HCT116 (cell line): ENCODE measurements at regions not wholly inside any gene's neighbourhood (a gene's known extent, or its start where the extent isn't known, plus 50 kb on each side); places are given as distances from the start of the nearest gene placed in this dataset.

Experiments
- ATAC-seq: fragments of 200-7000 bp; cut with Tn5 transposase; 2 replicates; pipeline ENCODE4 v1.9.1; 2020; ENCODE audit warnings: mild to moderate bottlenecking, moderate library complexity
- BruUV-seq: library from RNA; stranded (reverse); fragments of 400-500 nt; replicated peaks from 2 replicates; lab custom pipeline; 2021; lab: Mats Ljungman, UMichigan
- CTCF ChIA-PET: fragments of 300-600 bp; sonication (Branson Sonifier 250); formaldehyde crosslinking; loops from one replicate; lab custom pipeline; 2021; ENCODE audit warnings: antibody characterized with exemption; lab: Charles Lee
- POLR2A ChIA-PET: fragments of 300-600, 350-600 bp; sonication (Branson Sonifier 250); formaldehyde crosslinking; loops from one replicate; lab custom pipeline; 2021; ENCODE audit warnings: antibody characterized with exemption; lab: Charles Lee
- RAD21 ChIA-PET, 2 experiments: fragments of 300-600 bp; sonication (Branson Sonifier 250); formaldehyde crosslinking; loops; one replicate each; lab custom pipeline; 2023; ENCODE audit warnings: low total read pairs in 2 of 2; ENCODE audit not compliant: uncharacterized antibody in 2 of 2, unreplicated experiment in 2 of 2, low non-redundant PET in 1 of 2; lab: Charles Lee
- DNase-seq: peaks from one replicate; pipeline ENCODE4 v3.0.0-alpha.2; 2010; ENCODE audit warnings: low read depth, low spot score
- H2AFZ ChIP-seq: fragments of 200-600 bp; shearing (Covaris generic), sonication (generic); 2 replicates; pipeline ENCODE4 v1.6.1; 2017; ENCODE audit warnings: low read depth, mixed run types, mixed read lengths, antibody characterized with exemption, low read length; ENCODE audit not compliant: poor library complexity, severe bottlenecking
- H3K27ac ChIP-seq: 2 replicates; pipeline ENCODE4 v1.5.1; 2012; ENCODE audit warnings: low read depth, low read length
- H3K27me3 ChIP-seq: fragments of 200-600 bp; sonication (generic); 2 replicates; pipeline ENCODE4 v1.6.1; 2016; ENCODE audit warnings: mixed run types, low read length, mixed read lengths; ENCODE audit not compliant: insufficient read depth
- H3K36me3 ChIP-seq, 2 experiments: fragments of 200-500 bp in 1 of 2; fragments of 200-600 bp in 1 of 2; sonication (Bioruptor generic) in 1 of 2; sonication (generic) in 1 of 2; 2 replicates each; pipeline versions ENCODE4 v1.5.1 to v1.6.1; 2014 to 2016; ENCODE audit warnings: low read length in 2 of 2, inconsistent platforms in 1 of 2, mixed read lengths in 1 of 2, mixed run types in 1 of 2; ENCODE audit not compliant: insufficient read depth in 2 of 2, control insufficient read depth in 1 of 2
- H3K4me1 ChIP-seq, 2 experiments: fragments of 200-600 bp in 1 of 2; sonication (generic) in 1 of 2; 2 replicates each; pipeline versions ENCODE4 v1.5.1 to v1.6.1; 2012 to 2017; ENCODE audit warnings: low read length in 2 of 2, inconsistent platforms in 1 of 2, mild to moderate bottlenecking in 1 of 2, mixed read lengths in 1 of 2, mixed run types in 1 of 2, moderate library complexity in 1 of 2; ENCODE audit not compliant: insufficient read depth in 2 of 2, control insufficient read depth in 1 of 2
- H3K4me2 ChIP-seq: fragments of 200-600 bp; sonication (generic); 2 replicates; pipeline ENCODE4 v1.6.1; 2017; ENCODE audit warnings: mixed run types, low read length, mixed read lengths
- H3K4me3 ChIP-seq, 2 experiments: fragments of 200-600 bp in 1 of 2; sonication (generic) in 1 of 2; replicated peaks in 1 of 2; 2 replicates each; pipeline ENCODE4 v1.5.1; 2011 to 2016; ENCODE audit warnings: low read length in 2 of 2, control low read depth in 1 of 2, low read depth in 1 of 2, mild to moderate bottlenecking in 1 of 2, mixed read lengths in 1 of 2, mixed run types in 1 of 2
- H3K79me2 ChIP-seq: fragments of 200-600 bp; sonication (generic); 2 replicates; pipeline ENCODE4 v1.6.1; 2017; ENCODE audit warnings: mild to moderate bottlenecking, mixed run types, low read length, moderate library complexity, mixed read lengths; ENCODE audit not compliant: insufficient read depth
- H3K9ac ChIP-seq: fragments of 200-600 bp; sonication (generic); 2 replicates; pipeline ENCODE4 v1.6.1; 2016; ENCODE audit warnings: low read length, mixed read lengths
- H3K9me2 ChIP-seq: fragments of 200-600 bp; sonication (generic), shearing (Covaris generic); 2 replicates; pipeline ENCODE4 v1.6.1; 2017; ENCODE audit warnings: mixed run types, mild to moderate bottlenecking, moderate library complexity; ENCODE audit not compliant: insufficient read depth
- H3K9me3 ChIP-seq, 2 experiments: fragments of 200-500 bp in 1 of 2; fragments of 200-600 bp in 1 of 2; sonication (Bioruptor generic) in 1 of 2; sonication (generic) in 1 of 2; 2 replicates each; pipeline ENCODE4 v1.6.1; 2014 to 2017; ENCODE audit warnings: low read length in 2 of 2, mixed read lengths in 2 of 2, inconsistent platforms in 1 of 2, low read depth in 1 of 2, mild to moderate bottlenecking in 1 of 2, mixed run types in 1 of 2, moderate library complexity in 1 of 2; ENCODE audit not compliant: control insufficient read depth in 1 of 2, insufficient read depth in 1 of 2
- H4K20me1 ChIP-seq: fragments of 200-600 bp; sonication (generic), shearing (Covaris generic); 2 replicates; pipeline ENCODE4 v1.6.1; 2017; ENCODE audit warnings: mixed run types, mild to moderate bottlenecking, moderate library complexity; ENCODE audit not compliant: insufficient read depth
- ATF3 ChIP-seq: IDR thresholded peaks from 2 replicates; pipeline ENCODE4 v1.6.1; 2012
- CTCF ChIP-seq, 3 experiments: fragments of 200-600 bp in 1 of 3; sonication (generic) in 1 of 3; IDR thresholded peaks in 2 of 3; conservative IDR thresholded peaks in 1 of 3; 2 replicates each; pipeline ENCODE4 v1.5.1; 2012 to 2017; ENCODE audit warnings: low read depth in 2 of 3, low read length in 2 of 3, antibody characterized with exemption in 1 of 3, borderline replicate concordance in 1 of 3, control low read depth in 1 of 3, mild to moderate bottlenecking in 1 of 3, mixed read lengths in 1 of 3, mixed run types in 1 of 3, moderate library complexity in 1 of 3; ENCODE audit not compliant: insufficient read depth in 1 of 3
- EGR1 ChIP-seq: IDR thresholded peaks from 2 replicates; pipeline ENCODE4 v1.6.1; 2012; ENCODE audit warnings: low read depth
- FOSL1 ChIP-seq: IDR thresholded peaks from 2 replicates; pipeline ENCODE4 v1.6.1; 2012; ENCODE audit warnings: low read depth
- JUND ChIP-seq: IDR thresholded peaks from 2 replicates; pipeline ENCODE4 v1.6.1; 2012
- MAX ChIP-seq: IDR thresholded peaks from 2 replicates; pipeline ENCODE4 v1.6.1; 2012
- RAD21 ChIP-seq: IDR thresholded peaks from 2 replicates; pipeline ENCODE4 v1.6.1; 2012; ENCODE audit warnings: low read depth, mild to moderate bottlenecking
- REST ChIP-seq: IDR thresholded peaks from 2 replicates; pipeline ENCODE4 v1.6.1; 2012; ENCODE audit warnings: low read depth
- SP1 ChIP-seq: IDR thresholded peaks from 2 replicates; pipeline ENCODE4 v1.6.1; 2012; ENCODE audit warnings: low read depth
- SRF ChIP-seq: IDR thresholded peaks from 2 replicates; pipeline ENCODE4 v1.6.1; 2012; ENCODE audit warnings: low read depth
- YY1 ChIP-seq: IDR thresholded peaks from 2 replicates; pipeline ENCODE4 v1.6.1; 2011; ENCODE audit warnings: low read length, low read depth, moderate library complexity, mild to moderate bottlenecking; ENCODE audit not compliant: insufficient replicate concordance; ENCODE audit errors: extremely low read depth
- ZFX ChIP-seq: fragments of 450-650 bp; IDR thresholded peaks from 2 replicates; pipeline ENCODE4 v1.6.1; 2017
- ZNF274 ChIP-seq: fragments of 200-500 bp; sonication (Bioruptor generic); IDR thresholded peaks from 2 replicates; pipeline ENCODE4 v1.6.1; 2014; ENCODE audit warnings: mild to moderate bottlenecking, low read depth, low read length, inconsistent platforms
- intact Hi-C: fragments of 100-400 bp; cut with micrococcal nuclease; formaldehyde crosslinking; loops from 2 replicates; pipeline ENCODE4 v1.10.0; 2022

GRCh38 chr2:15784886-15785801 lies 155.2 kb upstream of the MYCN start:
- no peaks in the 10 kb centered on the region for H4K20me1 ChIP-seq
- DNase-seq (no peak), ATAC-seq (no peak)
- H3K4me2 ChIP-seq: no peak overlapping the region
- H3K9me2 ChIP-seq: no peaks in the 10 kb centered on the region
- no peaks in the 10 kb centered on the region for H3K9me3 ChIP-seq
- ChIA-PET CTCF (no interaction called here), POLR2A (no interaction called here), RAD21 (no interaction called here)
- BruUV-seq: no TSS peak
- peaks cover 6% of the 10 kb centered on the region; the same call in 1 of the 2 replicates for H3K27me3 ChIP-seq
- no peak overlapping the region for H2AFZ ChIP-seq
- no peaks in the 10 kb centered on the region for H3K36me3 ChIP-seq
- TF ChIP-seq RAD21 (no peak), SRF (no peak), FOSL1 (no peak), REST (no peak), EGR1 (no peak), MAX (no peak), JUND (no peak), YY1 (no peak), CTCF (IDR thresholded peaks at IDR 0.05 in 2 of 3, conservative IDR thresholded peaks at IDR 0.05 in 1 of 3; ENCODE audit: borderline replicate concordance in 1 of 3, insufficient read depth in 1 of 3, low read depth in 2 of 3, low read length in 2 of 3) (no peak), ZNF274 (no peak), ZFX (no peak), ATF3 (no peak), SP1 (no peak)
- no peak overlapping the region for H3K27ac ChIP-seq
- no peaks in the 10 kb centered on the region for H3K4me1 ChIP-seq
- intact Hi-C loops: no loop called here
- H3K4me3 ChIP-seq: no peak overlapping the region
- no peaks in the 10 kb centered on the region for H3K79me2 ChIP-seq
- no peak overlapping the region for H3K9ac ChIP-seq
